AG04450 (cell line): ENCODE measurements at regions not wholly inside any gene's neighbourhood (a gene's known extent, or its start where the extent isn't known, plus 50 kb on each side); places are given as distances from the start of the nearest gene placed in this dataset.

Source experiments
- CTCF ChIA-PET: fragments of 300-600, 350-600 bp; formaldehyde crosslinking; extraction: SDS; loops from one replicate; lab custom pipeline; 2022; ENCODE audit warnings: antibody characterized with exemption, inconsistent platforms; lab: Charles Lee
- POLR2A ChIA-PET: fragments of 350-600 bp; formaldehyde crosslinking; extraction: SDS; loops from one replicate; lab custom pipeline; 2021; ENCODE audit warnings: antibody characterized with exemption, inconsistent platforms; lab: Yijun Ruan, JAX
- DNase-seq: peaks from one replicate; pipeline ENCODE4 v3.0.0-alpha.2; 2011; ENCODE audit warnings: low read depth, low spot score
- H3K27ac ChIP-seq: one replicate; pipeline ENCODE4 v1.5.1; 2012; ENCODE audit warnings: low read depth, low read length, control low read depth
- H3K27me3 ChIP-seq: one replicate; pipeline ENCODE4 v1.6.0; 2012; ENCODE audit warnings: low read length; ENCODE audit not compliant: control insufficient read depth, insufficient read depth
- H3K4me3 ChIP-seq: 2 replicates; pipeline ENCODE4 v1.5.1; 2011; ENCODE audit warnings: mild to moderate bottlenecking, low read depth, low read length, control low read depth
- H3K9me3 ChIP-seq: 2 replicates; pipeline ENCODE4 v1.5.1; 2012; ENCODE audit warnings: low read length; ENCODE audit not compliant: control insufficient read depth, insufficient read depth
- CTCF ChIP-seq: IDR thresholded peaks from 2 replicates; pipeline ENCODE4 v1.5.1; 2011; ENCODE audit warnings: low read depth, low read length, control low read depth, inconsistent platforms

GRCh38 chr2:217555081-217555876, 447.5 kb downstream of the TNS1 start:
- Histone ChIP-seq H3K4me3 (no peak overlapping the region), H3K27ac (no peak overlapping the region), H3K9me3 (no peaks in the 10 kb centered on the region), H3K27me3 (peaks cover 4% of the 10 kb centered on the region)
- CTCF ChIA-PET: interaction anchor here (1.1 to 2.3 kb wide), 2 partner anchors 95 to 158 kb away, joined by 3 to 6 read pairs; no protein-coding TSS in a partner anchor
- POLR2A ChIA-PET: no interaction called here
- TF ChIP-seq CTCF: no peak
- DNase-seq: no peak

- TF ChIP-seq CTCF: no peak
- peaks cover 4% of the 10 kb centered on the region for H3K27me3 ChIP-seq
- H3K27ac ChIP-seq: no peak overlapping the region
- ChIA-PET CTCF (interaction anchor here (1.3 kb wide), 1 partner anchor 99 kb away, joined by 3 read pairs; no protein-coding TSS in a partner anchor), POLR2A (no interaction called here)
- DNase-seq: no peak
- no peaks in the 10 kb centered on the region for H3K9me3 ChIP-seq
- H3K4me3 ChIP-seq: no peak overlapping the region
Observed at GRCh38 chr2:217553679-217554078, 449.1 kb downstream of the TNS1 start.

GRCh38 chr2:217553202-217553601, 449.6 kb downstream of the TNS1 start:
- no peak overlapping the region for H3K27ac ChIP-seq
- peaks cover 1% of the 10 kb centered on the region for H3K27me3 ChIP-seq
- no peaks in the 10 kb centered on the region for H3K9me3 ChIP-seq
- TF ChIP-seq CTCF: no peak
- ChIA-PET POLR2A (no interaction called here), CTCF (interaction anchor here (1.3 kb wide), 1 partner anchor 100 kb away, joined by 3 read pairs; no protein-coding TSS in a partner anchor)
- DNase-seq: no peak
- H3K4me3 ChIP-seq: no peak overlapping the region

GRCh38 chr2:217552081-217552480, 450.7 kb downstream of the TNS1 start:
- Histone ChIP-seq H3K27me3 (no peaks in the 10 kb centered on the region), H3K27ac (no peak overlapping the region)

More at GRCh38 chr2:217552081-217552480, 450.7 kb downstream of the TNS1 start:
- CTCF ChIA-PET: no interaction called here
- POLR2A ChIA-PET: interaction anchor here (0.6 to 1.4 kb wide), 2 partner anchors 70 to 869 kb away, joined by 4 to 5 read pairs; no protein-coding TSS in a partner anchor
- TF ChIP-seq CTCF: no peak
- no peaks in the 10 kb centered on the region for H3K9me3 ChIP-seq
- H3K4me3 ChIP-seq: no peak overlapping the region
- DNase-seq: no peak
